PC-9 (cell line): ENCODE measurements at regions not wholly inside any gene's neighbourhood (a gene's known extent, or its start where the extent isn't known, plus 50 kb on each side); places are given as distances from the start of the nearest gene placed in this dataset.

Source experiments
- BruUV-seq: library from RNA; stranded (reverse); fragments of 400-500 nt; replicated peaks from 2 replicates; lab custom pipeline; 2021; lab: Mats Ljungman, UMichigan
- CTCF ChIA-PET: fragments of 300-600 bp; sonication (Branson Sonifier 250); formaldehyde crosslinking; loops from one replicate; lab custom pipeline; 2022; ENCODE audit warnings: antibody characterized with exemption; lab: Charles Lee
- POLR2A ChIA-PET: fragments of 300-600 bp; sonication (Branson Sonifier 250); formaldehyde crosslinking; loops from one replicate; lab custom pipeline; 2022; ENCODE audit warnings: antibody characterized with exemption; ENCODE audit not compliant: unreplicated experiment; lab: Charles Lee
- DNase-seq, 2 experiments: peaks; one replicate each; pipeline versions ENCODE4 v3.0.0 to v3.0.0-alpha.2; 2015 to 2022; ENCODE audit warnings: mixed read lengths in 1 of 2
- H2AFZ ChIP-seq: fragments of 200-600 bp; sonication (generic); 2 replicates; pipeline ENCODE4 v1.8.1; 2017; ENCODE audit warnings: antibody characterized with exemption
- H3F3A ChIP-seq: fragments of 200-600 bp; sonication (generic); 2 replicates; pipeline ENCODE4 v1.8.1; 2017; ENCODE audit warnings: antibody characterized with exemption, mild to moderate bottlenecking, low read depth; ENCODE audit not compliant: insufficient read depth
- H3K27ac ChIP-seq: fragments of 200-600 bp; sonication (generic); 2 replicates; pipeline ENCODE4 v1.6.1; 2016; ENCODE audit warnings: mixed run types
- H3K27me3 ChIP-seq: fragments of 200-600 bp; sonication (generic); 2 replicates; pipeline ENCODE4 v1.6.1; 2016; ENCODE audit warnings: low read depth, mixed run types; ENCODE audit not compliant: insufficient read depth
- H3K36me3 ChIP-seq: fragments of 200-600 bp; sonication (generic); 2 replicates; pipeline ENCODE4 v1.6.1; 2016; ENCODE audit warnings: low read depth, mixed run types
- H3K4me1 ChIP-seq: fragments of 200-600 bp; sonication (generic); replicated peaks from 2 replicates; pipeline ENCODE4 v1.6.1; 2016; ENCODE audit warnings: mixed run types; ENCODE audit not compliant: insufficient read depth
- H3K4me2 ChIP-seq: fragments of 200-600 bp; sonication (generic); 2 replicates; pipeline ENCODE4 v1.6.1; 2017; ENCODE audit warnings: mixed run types
- H3K4me3 ChIP-seq: fragments of 200-600 bp; sonication (generic); 2 replicates; pipeline ENCODE4 v1.6.1; 2016; ENCODE audit warnings: mixed run types
- H3K79me2 ChIP-seq: fragments of 200-600 bp; sonication (generic); 2 replicates; pipeline ENCODE4 v1.6.1; 2017; ENCODE audit warnings: low read depth, mixed run types
- H3K9me2 ChIP-seq: fragments of 200-600 bp; sonication (generic); 2 replicates; pipeline ENCODE4 v1.8.1; 2017; ENCODE audit warnings: mild to moderate bottlenecking; ENCODE audit not compliant: insufficient read depth
- H3K9me3 ChIP-seq: fragments of 200-600 bp; sonication (generic); 2 replicates; pipeline ENCODE4 v1.8.1; 2016; ENCODE audit warnings: low read depth; ENCODE audit not compliant: insufficient read depth
- H4K20me1 ChIP-seq: fragments of 200-600 bp; sonication (generic); 2 replicates; pipeline ENCODE4 v1.8.1; 2017; ENCODE audit not compliant: insufficient read depth
- CTCF ChIP-seq: fragments of 200-600 bp; sonication (generic); conservative IDR thresholded peaks from 2 replicates; pipeline ENCODE4 v1.6.1; 2017; ENCODE audit warnings: mixed run types, antibody characterized with exemption, mild to moderate bottlenecking, moderate library complexity
- EZH2 ChIP-seq: fragments of 200-600 bp; sonication (generic); IDR thresholded peaks from 2 replicates; pipeline ENCODE4 v1.8.0; 2017; ENCODE audit warnings: antibody characterized with exemption, low read depth
- intact Hi-C: fragments of 100-400 bp; cut with micrococcal nuclease; formaldehyde crosslinking; loops from one replicate; pipeline ENCODE4 v1.10.0; 2022; ENCODE audit not compliant: unreplicated experiment

- Histone ChIP-seq H3K9me3 (no peaks in the 10 kb centered on the region), H3K4me2 (no peak overlapping the region), H3K4me1 (no peaks in the 10 kb centered on the region), H2AFZ (no peak overlapping the region), H3K79me2 (no peaks in the 10 kb centered on the region), H3K27me3 (no peaks in the 10 kb centered on the region), H3K36me3 (no peaks in the 10 kb centered on the region), H3K27ac (no peak overlapping the region), H3F3A (no peaks in the 10 kb centered on the region), H4K20me1 (no peaks in the 10 kb centered on the region), H3K4me3 (no peak overlapping the region), H3K9me2 (no peaks in the 10 kb centered on the region)
- BruUV-seq, result no TSS peak
- intact Hi-C loops, result no loop called here
- DNase-seq, result no peak
- ChIA-PET POLR2A (no interaction called here), CTCF (no interaction called here)
- TF ChIP-seq EZH2, result no peak
- no peak for TF ChIP-seq CTCF
Measured at GRCh38 chr14:98297567-98297966, 974.4 kb downstream of the BCL11B start.

GRCh38 chr14:98298481-98299244, 973.3 kb downstream of the BCL11B start:
- BruUV-seq, result no TSS peak
- Histone ChIP-seq H3K4me3 (no peak overlapping the region), H3F3A (no peaks in the 10 kb centered on the region), H2AFZ (no peak overlapping the region), H3K9me2 (no peaks in the 10 kb centered on the region), H3K27me3 (no peaks in the 10 kb centered on the region), H3K4me2 (no peak overlapping the region), H3K4me1 (no peaks in the 10 kb centered on the region), H3K9me3 (no peaks in the 10 kb centered on the region), H4K20me1 (no peaks in the 10 kb centered on the region), H3K27ac (no peak overlapping the region), H3K36me3 (no peaks in the 10 kb centered on the region), H3K79me2 (no peaks in the 10 kb centered on the region)
- no peak for DNase-seq
- TF ChIP-seq CTCF, result no peak
- TF ChIP-seq EZH2, result no peak
- ChIA-PET CTCF (no interaction called here), POLR2A (no interaction called here)
- intact Hi-C loops, result no loop called here

GRCh38 chr14:98301681-98302080, 970.3 kb downstream of the BCL11B start:
- Histone ChIP-seq H3K9me2 (no peaks in the 10 kb centered on the region), H3K36me3 (no peaks in the 10 kb centered on the region), H3K9me3 (no peaks in the 10 kb centered on the region), H3K4me1 (no peaks in the 10 kb centered on the region), H3F3A (no peaks in the 10 kb centered on the region), H3K27ac (no peak overlapping the region), H3K4me3 (no peak overlapping the region), H3K27me3 (no peaks in the 10 kb centered on the region), H4K20me1 (no peaks in the 10 kb centered on the region), H2AFZ (no peak overlapping the region), H3K4me2 (no peak overlapping the region), H3K79me2 (no peaks in the 10 kb centered on the region)
- no peak for DNase-seq
- POLR2A ChIA-PET, result no interaction called here
- intact Hi-C loops, result no loop called here
- CTCF ChIA-PET, result no interaction called here
- no peak for TF ChIP-seq CTCF
- TF ChIP-seq EZH2, result no peak
- no TSS peak for BruUV-seq
